CD14-positive monocyte (primary cell): ENCODE measurements at regions not wholly inside any gene's neighbourhood (a gene's known extent, or its start where the extent isn't known, plus 50 kb on each side); places are given as distances from the start of the nearest gene placed in this dataset.

ENCODE experiments used
- DNase-seq, 3 donors: peaks; one replicate each; pipeline ENCODE4 v3.0.0-alpha.2; 2011 to 2022
- H2AFZ ChIP-seq: 2 replicates; pipeline ENCODE4 v1.6.0; 2012; ENCODE audit warnings: mild to moderate bottlenecking, low read depth, low read length, inconsistent platforms; ENCODE audit not compliant: insufficient read depth, poor library complexity, severe bottlenecking
- H3K27ac ChIP-seq, 2 donors: 1 replicate in 1 of 2; 2 replicates in 1 of 2; pipeline ENCODE4 v1.5.1; 2012 to 2013; ENCODE audit warnings: low read length in 2 of 2, control low read depth in 1 of 2, inconsistent platforms in 1 of 2, low read depth in 1 of 2, mild to moderate bottlenecking in 1 of 2
- H3K27me3 ChIP-seq, 2 donors: one replicate each; pipeline versions ENCODE4 v1.6.0 to v1.6.1; 2011 to 2013; ENCODE audit warnings: low read length in 2 of 2; ENCODE audit not compliant: control insufficient read depth in 2 of 2, insufficient read depth in 2 of 2
- H3K36me3 ChIP-seq, 2 donors: replicated peaks in 1 of 2; 1 replicate in 1 of 2; 2 replicates in 1 of 2; pipeline versions ENCODE4 v1.5.1 to v1.6.1; 2012 to 2013; ENCODE audit warnings: low read length in 2 of 2, control low read depth in 1 of 2, inconsistent platforms in 1 of 2, mild to moderate bottlenecking in 1 of 2; ENCODE audit not compliant: insufficient read depth in 2 of 2, control insufficient read depth in 1 of 2
- H3K4me1 ChIP-seq, 2 donors: 1 replicate in 1 of 2; 2 replicates in 1 of 2; pipeline versions ENCODE4 v1.5.1 to v1.6.1; 2012 to 2013; ENCODE audit warnings: low read length in 2 of 2, control low read depth in 1 of 2, inconsistent platforms in 1 of 2, mild to moderate bottlenecking in 1 of 2, moderate library complexity in 1 of 2; ENCODE audit not compliant: insufficient read depth in 2 of 2, control insufficient read depth in 1 of 2
- H3K4me2 ChIP-seq: replicated peaks from 2 replicates; pipeline ENCODE3; 2012; ENCODE audit warnings: low read length, moderate library complexity, mild to moderate bottlenecking; ENCODE audit not compliant: poor library complexity, severe bottlenecking; ENCODE audit errors: extremely low read depth
- H3K4me3 ChIP-seq, 3 experiments: fragments of 200-600 bp in 1 of 3; sonication (generic) in 1 of 3; replicated peaks in 1 of 3; 1 replicate in 2 of 3; 2 replicates in 1 of 3; pipeline ENCODE4 v1.5.1; 2011 to 2013; ENCODE audit warnings: low read length in 3 of 3, mild to moderate bottlenecking in 3 of 3, control low read depth in 2 of 3, low read depth in 2 of 3, inconsistent platforms in 1 of 3, moderate library complexity in 1 of 3
- H3K79me2 ChIP-seq: 2 replicates; pipeline ENCODE4 v1.6.0; 2012; ENCODE audit warnings: mild to moderate bottlenecking, control low read depth, inconsistent platforms, low read length, moderate library complexity; ENCODE audit not compliant: insufficient read depth
- H3K9ac ChIP-seq: 2 replicates; pipeline ENCODE4 v1.6.0; 2017; ENCODE audit warnings: low read length, mild to moderate bottlenecking; ENCODE audit not compliant: insufficient read depth, poor library complexity, severe bottlenecking
- H3K9me3 ChIP-seq, 2 donors: replicated peaks in 1 of 2; 1 replicate in 1 of 2; 2 replicates in 1 of 2; pipeline versions ENCODE4 v1.5.1 to v1.6.1; 2012 to 2013; ENCODE audit warnings: low read length in 2 of 2, control low read depth in 1 of 2; ENCODE audit not compliant: control insufficient read depth in 1 of 2, insufficient read depth in 1 of 2
- H4K20me1 ChIP-seq: 2 replicates; pipeline ENCODE4 v1.6.0; 2012; ENCODE audit warnings: mild to moderate bottlenecking, low read length, control low read depth, moderate library complexity; ENCODE audit not compliant: insufficient read depth
- H3K27ac Mint-ChIP-seq, 7 donors: one replicate each; pipeline ENCODE4 v1.8.0; 2020; ENCODE audit warnings: mild to moderate bottlenecking in 7 of 7, mixed read lengths in 7 of 7, moderate library complexity in 6 of 7, inconsistent platforms in 2 of 7
- H3K27me3 Mint-ChIP-seq, 3 donors: one replicate each; pipeline ENCODE4 v1.8.0; 2021 to 2022; ENCODE audit warnings: low read depth in 3 of 3, mild to moderate bottlenecking in 3 of 3, mixed read lengths in 3 of 3, moderate library complexity in 3 of 3, inconsistent platforms in 1 of 3
- H3K36me3 Mint-ChIP-seq, 2 donors: one replicate each; pipeline ENCODE4 v1.8.0; 2020; ENCODE audit warnings: mixed read lengths in 2 of 2, inconsistent platforms in 1 of 2, mild to moderate bottlenecking in 1 of 2
- H3K4me1 Mint-ChIP-seq: one replicate; pipeline ENCODE4 v1.8.0; 2020; ENCODE audit warnings: mild to moderate bottlenecking, mixed read lengths
- H3K4me3 Mint-ChIP-seq, 2 donors: one replicate each; pipeline ENCODE4 v1.8.0; 2020; ENCODE audit warnings: mild to moderate bottlenecking in 2 of 2, mixed read lengths in 2 of 2, moderate library complexity in 1 of 2
- H3K9me3 Mint-ChIP-seq, 7 donors: one replicate each; pipeline ENCODE4 v1.8.0; 2020 to 2022; ENCODE audit warnings: mixed read lengths in 7 of 7, mild to moderate bottlenecking in 6 of 7, moderate library complexity in 6 of 7, inconsistent platforms in 2 of 7
- WGBS: methylation state at CpG from one replicate; pipeline ENCODE4 v1.1.5; 2013; ENCODE audit warnings: missing lambda C conversion rate; ENCODE audit not compliant: insufficient coverage; 5-methylcytosine and 5-hydroxymethylcytosine counted together
- intact Hi-C, 2 donors: fragments of 100-400 bp; cut with micrococcal nuclease; formaldehyde crosslinking; loops; one replicate each; pipeline versions ENCODE4 v1.15.0 to v1.15.1; 2023
- TF ChIP-seq, protein P1 (sequence below): fragments of 200-600 bp; IDR thresholded peaks from one replicate; pipeline ENCODE4 v1.8.0; 2022; ENCODE audit warnings: antibody characterized with exemption, mild to moderate bottlenecking

DNA sequence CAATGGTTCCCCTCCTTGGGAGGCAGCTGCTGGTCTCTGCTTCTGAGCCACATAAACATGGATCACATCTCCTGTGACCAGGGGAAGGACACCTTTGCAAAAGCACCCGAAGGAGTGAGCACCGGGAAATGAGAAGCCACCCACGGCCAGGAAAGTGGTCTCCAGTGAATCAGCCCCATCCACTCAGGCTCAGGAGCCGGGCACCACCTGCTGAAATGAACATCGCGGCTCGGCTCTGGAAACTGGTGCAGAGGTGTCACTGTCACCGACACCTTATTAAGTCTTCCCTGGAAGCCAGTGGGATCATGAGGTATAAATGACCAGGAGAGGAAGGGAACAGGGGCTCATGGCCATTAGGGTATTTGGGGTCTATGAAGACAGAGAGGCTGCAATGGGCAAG, 207.2 kb upstream of the C1orf174 start:
- Histone ChIP-seq H3K27me3 (no peaks in the 10 kb centered on the region), H3K4me2 (no peak overlapping the region), H3K4me3 (no peak overlapping the region), H3K79me2 (no peaks in the 10 kb centered on the region), H3K9ac (no peak overlapping the region), H3K4me1 (no peaks in the 10 kb centered on the region), H3K27ac (no peak overlapping the region), H2AFZ (no peak overlapping the region), H4K20me1 (no peaks in the 10 kb centered on the region), H3K36me3 (no peaks in the 10 kb centered on the region), H3K9me3 (no peaks in the 10 kb centered on the region)
- Mint-ChIP-seq H3K4me3 (no peak overlapping the region), H3K27ac (no peak overlapping the region), H3K9me3 (peaks cover 0 to 8% (median 2%) of the 10 kb centered on the region in 7 donors), H3K27me3 (peaks cover 0 to 5% (median 2%) of the 10 kb centered on the region in 3 donors), H3K4me1 (no peaks in the 10 kb centered on the region), H3K36me3 (no peaks in the 10 kb centered on the region)
- WGBS = 93% methylated on average over 8 of the region's 8 CpGs
- no peak for DNase-seq
- TF ChIP-seq, protein P1, sequence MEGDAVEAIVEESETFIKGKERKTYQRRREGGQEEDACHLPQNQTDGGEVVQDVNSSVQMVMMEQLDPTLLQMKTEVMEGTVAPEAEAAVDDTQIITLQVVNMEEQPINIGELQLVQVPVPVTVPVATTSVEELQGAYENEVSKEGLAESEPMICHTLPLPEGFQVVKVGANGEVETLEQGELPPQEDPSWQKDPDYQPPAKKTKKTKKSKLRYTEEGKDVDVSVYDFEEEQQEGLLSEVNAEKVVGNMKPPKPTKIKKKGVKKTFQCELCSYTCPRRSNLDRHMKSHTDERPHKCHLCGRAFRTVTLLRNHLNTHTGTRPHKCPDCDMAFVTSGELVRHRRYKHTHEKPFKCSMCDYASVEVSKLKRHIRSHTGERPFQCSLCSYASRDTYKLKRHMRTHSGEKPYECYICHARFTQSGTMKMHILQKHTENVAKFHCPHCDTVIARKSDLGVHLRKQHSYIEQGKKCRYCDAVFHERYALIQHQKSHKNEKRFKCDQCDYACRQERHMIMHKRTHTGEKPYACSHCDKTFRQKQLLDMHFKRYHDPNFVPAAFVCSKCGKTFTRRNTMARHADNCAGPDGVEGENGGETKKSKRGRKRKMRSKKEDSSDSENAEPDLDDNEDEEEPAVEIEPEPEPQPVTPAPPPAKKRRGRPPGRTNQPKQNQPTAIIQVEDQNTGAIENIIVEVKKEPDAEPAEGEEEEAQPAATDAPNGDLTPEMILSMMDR = no peak
- intact Hi-C loops = no loop called here

DNA sequence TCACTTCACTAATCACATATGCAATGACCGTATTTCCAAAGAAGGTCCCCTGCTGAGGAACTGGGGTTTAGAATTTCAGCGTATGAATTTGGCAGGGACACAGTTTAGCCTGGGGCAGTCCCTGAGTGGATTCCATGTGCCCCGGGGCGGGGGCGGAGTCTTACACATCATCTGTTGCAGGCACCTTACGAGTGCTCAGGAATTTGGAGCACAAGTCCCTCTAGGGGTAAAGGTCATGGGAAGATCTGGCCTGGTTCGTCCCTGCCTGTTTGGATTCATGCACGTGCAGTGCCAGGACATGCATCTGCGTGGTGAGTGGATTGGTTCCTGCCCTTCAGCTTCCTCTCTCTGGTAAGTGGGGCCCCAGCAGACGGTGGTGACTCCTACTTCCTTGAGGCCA, 208.3 kb upstream of the C1orf174 start:
- TF ChIP-seq, protein P1 = no peak
- H3K27ac ChIP-seq = no peak overlapping the region
- no peak overlapping the region for H3K4me3 Mint-ChIP-seq
- H3K4me3 ChIP-seq = no peak overlapping the region
- DNase-seq = no peak
- H3K4me2 ChIP-seq = no peak overlapping the region
- H3K36me3 ChIP-seq = no peaks in the 10 kb centered on the region
- H3K36me3 Mint-ChIP-seq = no peaks in the 10 kb centered on the region
- H3K9me3 ChIP-seq = no peaks in the 10 kb centered on the region
- WGBS = 29% methylated on average over 5 of the region's 10 CpGs
- intact Hi-C loops = no loop called here
- peaks cover 0 to 5% (median 2%) of the 10 kb centered on the region in 3 donors for H3K27me3 Mint-ChIP-seq
- H3K9me3 Mint-ChIP-seq = peaks cover under 1 to 14% (median 2%) of the 10 kb centered on the region in 7 donors
- H3K79me2 ChIP-seq = no peaks in the 10 kb centered on the region
- H4K20me1 ChIP-seq = no peaks in the 10 kb centered on the region
- no peak overlapping the region for H2AFZ ChIP-seq
- no peaks in the 10 kb centered on the region for H3K4me1 ChIP-seq
- no peak overlapping the region for H3K9ac ChIP-seq
- H3K27ac Mint-ChIP-seq = no peak overlapping the region
- H3K27me3 ChIP-seq = no peaks in the 10 kb centered on the region
- no peaks in the 10 kb centered on the region for H3K4me1 Mint-ChIP-seq
